Activated CD4-positive, alpha-beta T cell treated with anti-CD3 and anti-CD28 coated beads, Interleukin-2, amount 50 U/mL, for 16 hours (primary cell): ENCODE measurements at regions not wholly inside any gene's neighbourhood (a gene's known extent, or its start where the extent isn't known, plus 50 kb on each side); places are given as distances from the start of the nearest gene placed in this dataset.

Experiments used
- DNase-seq: peaks from one replicate; pipeline ENCODE4 v3.0.0-alpha.2; 2020

DNA sequence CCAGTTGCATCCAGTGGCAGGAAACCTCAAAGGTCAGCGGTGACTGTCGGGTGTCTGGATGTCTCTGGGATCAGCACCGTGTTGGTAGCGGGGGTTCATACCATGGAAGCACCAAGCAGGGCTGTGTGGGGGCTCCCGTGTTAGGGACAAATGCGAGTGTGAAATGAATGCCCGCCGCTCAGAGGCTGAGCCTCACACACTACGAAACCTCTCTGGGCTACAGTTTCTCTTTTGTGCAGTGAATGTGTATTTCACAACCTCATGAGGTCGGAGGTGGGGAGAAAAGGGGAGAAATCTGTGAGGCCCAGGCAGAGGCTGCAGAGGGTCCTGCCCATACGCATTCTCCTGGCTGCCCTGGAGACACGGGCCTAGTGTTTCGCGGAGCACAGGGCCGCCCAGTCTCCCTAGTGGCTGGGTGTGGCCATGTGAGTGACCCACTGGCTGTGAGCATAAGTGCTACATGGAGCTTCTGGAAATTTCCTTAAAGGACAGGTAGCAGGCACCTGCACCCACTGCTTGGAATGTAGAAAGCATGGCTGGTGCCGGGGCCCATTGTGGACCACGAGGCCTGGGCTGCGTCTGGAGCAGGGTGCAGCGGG is 138.0 kb upstream of the GLI2 start:
- no peak for DNase-seq

GRCh38 chr2:120598416-120598815 is 137.3 kb upstream of the GLI2 start:
- DNase-seq: no peak

GRCh38 chr2:120599072-120599471 is 136.6 kb upstream of the GLI2 start:
- no peak for DNase-seq

GRCh38 chr2:120599656-120600055 is 136.0 kb upstream of the GLI2 start:
- no peak for DNase-seq

DNA sequence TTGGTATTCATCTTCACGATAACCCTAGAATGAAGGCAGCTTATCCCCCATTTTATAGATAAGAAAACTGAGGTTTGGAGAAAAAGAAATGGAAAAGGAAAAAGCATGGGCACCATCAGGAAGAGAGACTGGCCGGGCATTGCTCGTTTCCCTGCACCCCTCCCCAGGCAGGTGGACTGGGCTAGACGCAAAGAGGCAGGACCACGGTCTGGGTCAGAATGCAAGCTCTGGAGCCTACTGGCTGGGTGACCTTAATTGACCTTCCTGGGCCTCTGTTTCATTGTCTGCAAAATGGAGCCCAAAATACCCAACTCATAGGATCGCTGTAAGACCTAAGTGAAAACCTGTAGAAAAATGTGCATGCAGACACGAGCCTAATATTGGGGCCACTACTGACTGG is 135.3 kb upstream of the GLI2 start:
- no peak for DNase-seq

DNA sequence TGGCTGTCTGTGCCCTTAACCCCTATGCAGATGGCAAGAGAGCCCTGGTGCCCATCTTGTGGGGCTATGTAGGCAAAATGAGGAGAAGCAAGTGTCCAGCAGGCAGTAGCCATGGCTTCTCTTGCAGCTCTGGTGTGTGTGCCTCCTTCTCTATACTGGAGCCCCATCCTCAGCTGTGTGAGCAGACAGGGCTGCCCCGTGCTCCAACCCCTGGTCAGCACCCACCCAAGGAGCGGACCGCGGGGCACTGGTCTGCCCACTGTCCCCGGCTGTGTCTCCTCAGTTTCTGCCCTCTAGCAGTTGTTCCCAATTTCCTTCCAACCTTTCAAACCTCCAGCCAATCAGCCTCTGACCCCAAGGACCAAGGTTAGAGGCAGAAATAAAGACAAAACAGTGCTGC is 134.9 kb upstream of the GLI2 start:
- DNase-seq: no peak

DNA sequence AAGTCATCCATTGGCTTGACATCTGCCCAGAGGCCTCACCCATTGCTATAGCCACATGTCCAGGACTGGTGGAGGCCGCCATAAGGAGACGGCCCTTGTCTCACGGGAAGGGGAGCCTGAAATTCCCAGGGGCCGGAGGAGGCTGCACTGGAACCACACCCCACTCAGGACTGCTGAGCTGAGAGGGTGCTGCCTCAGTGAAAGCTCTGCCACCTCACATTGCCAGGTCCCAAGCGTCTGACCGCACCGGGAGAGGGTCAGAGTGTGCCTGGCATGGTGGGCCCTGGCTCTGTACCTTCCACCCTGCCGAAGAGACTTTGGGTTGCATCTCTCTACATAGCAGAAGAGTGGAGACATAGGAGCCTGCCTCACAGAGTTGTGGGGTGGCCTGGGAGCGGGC is 134.1 kb upstream of the GLI2 start:
- no peak for DNase-seq

DNA sequence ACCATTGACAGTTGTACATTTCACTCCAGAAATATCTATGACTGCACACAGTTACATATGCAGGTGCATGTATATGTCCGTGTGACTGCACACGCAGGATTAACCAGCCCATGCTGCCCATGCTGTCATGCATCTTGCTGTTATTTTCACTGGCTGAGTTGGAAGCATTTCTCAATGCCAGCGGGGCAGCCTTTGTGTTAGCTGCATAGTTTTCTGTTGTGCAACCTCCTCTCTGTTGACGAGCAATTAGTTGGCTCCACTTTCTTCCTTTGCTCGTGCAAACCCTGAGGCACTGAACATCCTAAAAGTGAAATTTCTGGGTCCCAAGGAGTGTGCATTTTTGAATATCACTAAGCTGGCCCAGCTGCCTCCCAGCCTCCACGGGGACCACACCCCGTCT is 133.4 kb upstream of the GLI2 start:
- no peak for DNase-seq

DNA sequence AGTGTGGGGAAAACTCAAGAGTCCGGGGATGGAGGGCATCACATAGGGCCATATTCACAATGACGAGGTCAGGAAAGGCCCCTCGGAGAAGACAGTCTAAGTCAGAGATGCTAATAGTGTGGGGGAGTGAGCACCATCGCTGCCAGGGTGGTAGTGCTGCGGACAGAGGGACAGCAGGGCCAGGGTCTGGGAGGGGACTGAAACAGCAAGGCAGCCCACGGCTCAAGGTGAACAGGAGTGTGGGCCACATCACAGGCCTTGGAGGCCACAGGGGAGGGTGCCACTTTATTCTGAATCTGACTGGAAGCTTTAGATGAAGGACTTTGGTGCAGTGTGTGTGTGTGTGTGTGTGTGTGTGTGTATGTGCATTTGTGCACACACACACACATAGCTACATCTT is 130.9 kb upstream of the GLI2 start:
- DNase-seq: no peak

GRCh38 chr2:120605231-120605935 is 130.3 kb upstream of the GLI2 start:
- DNase-seq: no peak

DNA sequence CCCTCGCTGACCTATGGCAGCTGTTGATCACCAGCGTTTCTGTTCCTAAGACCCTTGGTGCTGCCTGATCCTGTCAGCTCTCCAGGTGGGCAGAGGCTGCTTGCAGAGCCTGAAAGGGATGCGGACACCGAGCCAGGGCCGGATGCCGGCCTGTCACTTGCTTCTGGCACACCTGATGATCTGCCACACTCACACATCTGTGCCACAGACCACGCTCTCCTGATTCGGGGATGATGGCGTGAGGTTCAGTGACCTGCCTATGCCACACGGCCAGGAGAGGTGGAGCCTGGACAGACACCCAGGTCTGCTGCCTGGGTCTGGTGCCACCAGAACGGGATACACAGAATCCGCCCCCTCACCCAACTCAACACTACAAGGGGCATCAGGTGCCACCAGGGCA is 129.4 kb upstream of the GLI2 start:
- DNase-seq: no peak

DNA sequence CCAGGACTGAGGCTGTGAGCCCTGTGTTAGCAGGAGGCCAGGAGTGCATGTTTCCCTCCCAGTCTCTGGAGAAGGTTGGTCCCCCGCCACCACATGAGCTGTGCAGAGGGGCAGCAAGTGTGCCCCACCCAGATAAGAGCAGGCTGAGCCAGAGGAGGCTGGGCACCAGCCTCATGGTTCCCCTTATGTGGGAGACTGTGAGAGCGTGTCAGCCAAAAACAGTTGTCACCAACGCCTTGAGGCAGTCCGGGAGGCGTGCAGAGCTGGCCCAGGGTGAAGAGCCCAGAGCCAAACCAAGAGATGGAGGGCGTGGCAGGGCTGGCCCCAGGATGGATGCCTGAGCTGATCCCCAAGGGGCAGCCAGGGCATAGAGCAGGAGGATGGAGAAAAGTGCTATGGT is 128.7 kb upstream of the GLI2 start:
- DNase-seq: no peak

DNA sequence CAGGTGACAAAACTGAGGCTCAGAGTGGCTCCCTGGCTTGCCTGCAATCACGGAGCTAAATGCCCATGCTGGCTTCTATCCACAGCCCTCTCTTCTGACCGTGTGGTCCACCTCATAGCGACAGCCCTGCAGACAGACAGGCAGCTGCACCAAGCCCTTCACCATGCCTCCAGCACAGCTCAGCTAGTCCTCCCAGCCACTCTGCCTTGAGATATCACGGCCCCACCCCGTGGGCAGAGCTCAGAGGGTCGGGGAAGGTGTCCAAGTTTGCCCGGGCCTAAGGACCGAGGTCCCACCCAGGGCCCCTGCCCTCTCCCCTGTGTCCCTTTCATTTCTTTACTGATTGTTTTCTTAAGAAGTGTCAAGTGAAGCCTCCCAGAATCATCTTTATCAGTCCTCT is 128.2 kb upstream of the GLI2 start:
- no peak for DNase-seq

- no peak for DNase-seq
Measured at GRCh38 chr2:120607996-120608395, 127.7 kb upstream of the GLI2 start.

DNA sequence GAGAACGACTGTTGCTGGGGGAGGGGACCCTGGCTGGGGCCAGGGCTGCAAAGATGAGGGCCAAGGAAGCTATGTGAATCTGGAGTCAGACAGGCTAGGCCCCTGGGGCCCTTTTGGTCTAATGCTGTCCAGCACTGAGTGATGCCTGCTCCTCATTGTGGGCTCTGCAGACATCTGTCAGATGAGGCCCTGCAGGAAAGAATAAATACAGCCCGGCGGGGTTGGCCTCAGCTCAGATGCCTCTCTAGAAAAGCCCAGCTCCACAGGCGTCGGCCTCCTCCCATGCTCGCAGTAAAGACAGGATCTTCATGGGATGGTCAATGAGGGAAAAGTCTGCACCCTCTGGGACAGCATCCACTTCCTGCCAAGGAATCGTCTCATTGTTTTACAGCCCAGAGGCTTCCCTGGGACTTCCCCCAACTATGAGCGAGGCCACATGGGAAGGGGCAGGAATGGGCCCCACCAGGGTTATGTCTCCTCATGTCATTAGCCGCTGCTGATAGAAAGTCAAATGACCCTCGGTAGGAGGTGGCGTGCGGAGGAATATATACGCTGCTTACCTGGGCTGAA is 125.8 kb upstream of the GLI2 start:
- no peak for DNase-seq

DNA sequence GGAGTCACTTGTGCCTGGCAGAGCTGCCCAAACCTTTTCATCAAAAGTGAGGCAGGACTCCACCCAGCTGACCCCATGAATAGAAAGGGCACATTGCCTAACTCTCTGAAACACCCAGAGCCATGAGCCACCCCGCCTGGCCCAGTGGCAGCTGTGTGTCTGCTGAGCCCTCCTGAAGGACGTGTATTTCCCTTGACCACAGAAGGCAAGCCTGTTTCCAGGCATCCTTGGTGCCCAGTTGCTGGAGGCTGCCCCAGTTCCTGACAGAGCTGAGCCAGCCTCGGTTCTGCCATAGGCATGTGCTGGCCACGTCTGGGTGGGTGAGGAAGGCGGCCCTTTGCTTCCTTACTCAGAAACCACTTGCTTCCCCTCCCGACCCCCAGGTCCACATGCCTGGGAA is 124.7 kb upstream of the GLI2 start:
- no peak for DNase-seq

DNA sequence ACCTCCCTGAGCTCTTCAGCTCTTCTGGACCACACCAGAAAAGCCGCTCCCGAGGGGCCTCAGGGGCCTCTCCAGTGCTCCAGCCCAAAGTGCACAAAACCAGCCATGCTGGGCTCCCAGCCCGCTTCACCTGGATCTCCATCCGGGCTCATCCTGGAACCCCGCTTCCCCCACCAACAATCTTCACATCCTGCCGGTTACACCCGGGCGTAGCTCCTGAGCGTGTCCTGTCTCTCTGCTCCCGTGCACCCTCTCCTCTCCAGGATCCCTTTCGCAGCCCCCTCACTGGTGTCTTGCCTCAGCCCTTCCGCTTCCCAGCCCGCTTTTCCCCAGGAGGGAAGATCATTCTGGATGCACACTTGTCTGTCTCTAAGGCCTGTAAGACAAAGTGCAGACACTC is 123.7 kb upstream of the GLI2 start:
- no peak for DNase-seq

- no peak for DNase-seq
Measured at GRCh38 chr2:120612471-120612870, 123.2 kb upstream of the GLI2 start.

DNA sequence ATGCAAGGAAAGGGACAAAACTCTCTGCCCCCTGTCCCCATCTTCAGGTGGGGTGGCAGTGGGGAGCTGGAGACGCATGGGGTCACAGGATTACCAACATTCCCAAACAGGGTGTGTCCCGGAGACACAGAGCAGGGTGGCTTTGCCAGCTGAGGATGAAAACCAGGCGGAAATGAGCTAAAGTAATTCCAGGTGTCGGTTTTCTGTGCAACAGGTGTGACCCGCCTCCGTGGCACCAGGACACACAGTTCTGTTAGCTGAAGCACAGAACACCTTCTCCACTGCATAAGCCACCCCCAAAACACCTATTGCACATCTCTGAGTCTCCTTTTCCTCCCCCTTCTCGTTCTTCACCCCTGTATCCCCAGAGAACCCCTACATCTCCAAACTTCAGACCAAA is 122.7 kb upstream of the GLI2 start:
- DNase-seq: no peak

- no peak for DNase-seq
Measured at GRCh38 chr2:120613742-120614571, 121.7 kb upstream of the GLI2 start.

DNA sequence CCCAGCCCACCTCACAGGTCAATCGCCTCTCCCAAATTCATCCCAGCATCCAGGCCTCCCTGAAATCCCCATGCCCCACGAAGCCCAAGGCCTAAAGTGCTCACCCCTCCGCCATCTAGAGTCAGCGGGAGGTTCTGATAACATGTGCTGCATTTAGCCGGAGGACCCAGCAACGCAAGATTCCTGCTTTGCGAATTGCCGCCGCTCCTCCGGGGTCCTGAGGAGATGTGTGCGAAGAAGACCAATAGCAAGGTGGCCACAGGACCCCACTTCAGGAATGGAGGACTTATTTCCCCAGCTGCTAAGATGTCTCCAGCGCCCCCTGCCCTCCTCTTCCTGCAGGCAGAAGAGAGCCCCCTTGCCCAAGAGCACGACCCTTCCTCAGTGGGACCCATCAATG is 120.8 kb upstream of the GLI2 start:
- DNase-seq: no peak

GRCh38 chr2:120616261-120616660 is 119.4 kb upstream of the GLI2 start:
- no peak for DNase-seq

DNA sequence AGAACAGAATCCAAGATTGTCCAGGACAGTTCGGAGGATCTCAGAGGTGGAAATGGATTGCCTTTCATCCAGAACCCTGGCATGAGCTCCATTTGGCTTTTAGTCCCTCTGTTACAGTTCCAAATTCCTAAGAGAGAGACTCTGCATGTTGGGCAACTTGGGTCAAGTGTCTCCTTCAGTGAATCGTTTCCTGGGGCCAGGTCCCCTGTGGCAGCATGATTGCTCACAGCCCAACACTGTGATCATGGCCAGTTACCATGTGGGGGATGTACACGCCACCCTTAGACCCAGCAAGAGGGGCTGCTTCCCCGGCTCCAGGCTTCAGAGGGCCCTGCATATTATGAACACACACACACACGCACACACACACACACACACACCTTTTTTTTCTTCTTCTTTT is 118.6 kb upstream of the GLI2 start:
- no peak for DNase-seq

GRCh38 chr2:120618830-120619229 is 116.8 kb upstream of the GLI2 start:
- DNase-seq: no peak
